Endodermal cell (in vitro differentiated cells): ENCODE measurements at regions not wholly inside any gene's neighbourhood (a gene's known extent, or its start where the extent isn't known, plus 50 kb on each side); places are given as distances from the start of the nearest gene placed in this dataset.
A peak's percentile ranks its signal among the peaks of the same experiment; 100 is the strongest.
"Not testable (repeated sequence)": the region's sequence is repeated elsewhere in the genome, so short reads cannot be mapped to it uniquely, and the experiment has no call there.

Experiments
- DNase-seq: peaks from one replicate; pipeline ENCODE4 v3.0.0-alpha.2; 2017
- H3K27ac ChIP-seq: 2 replicates; pipeline ENCODE4 v1.5.1; 2013; ENCODE audit warnings: mild to moderate bottlenecking, low read depth, low read length, moderate library complexity
- H3K27me3 ChIP-seq: 2 replicates; pipeline ENCODE4 v1.6.1; 2013; ENCODE audit warnings: mild to moderate bottlenecking, low read length, moderate library complexity; ENCODE audit not compliant: insufficient read depth, control insufficient read depth, poor library complexity, severe bottlenecking
- H3K36me3 ChIP-seq: 2 replicates; pipeline ENCODE4 v1.7.0; 2013; ENCODE audit warnings: mild to moderate bottlenecking, low read length, moderate library complexity; ENCODE audit not compliant: control insufficient read depth, insufficient read depth
- H3K4me1 ChIP-seq: one replicate; pipeline ENCODE4 v1.7.0; 2013; ENCODE audit warnings: low read length; ENCODE audit not compliant: control insufficient read depth, insufficient read depth
- H3K4me3 ChIP-seq: 2 replicates; pipeline ENCODE4 v1.5.1; 2013; ENCODE audit warnings: mild to moderate bottlenecking, low read length, moderate library complexity
- H3K9ac ChIP-seq: 2 replicates; pipeline ENCODE4 v1.6.1; 2013; ENCODE audit warnings: mild to moderate bottlenecking, low read length, moderate library complexity; ENCODE audit not compliant: poor library complexity, severe bottlenecking; ENCODE audit errors: extremely low read depth
- H3K9me3 ChIP-seq: 2 replicates; pipeline ENCODE4 v1.6.1; 2013; ENCODE audit warnings: mild to moderate bottlenecking, low read length, moderate library complexity; ENCODE audit not compliant: control insufficient read depth
- H3K27ac Mint-ChIP-seq: 2 replicates; pipeline ENCODE4 v1.8.0; 2020; ENCODE audit warnings: mixed read lengths
- H3K27me3 Mint-ChIP-seq: 2 replicates; pipeline ENCODE4 v1.8.0; 2021; ENCODE audit warnings: mild to moderate bottlenecking, mixed read lengths; ENCODE audit not compliant: insufficient read depth
- H3K36me3 Mint-ChIP-seq: 2 replicates; pipeline ENCODE4 v1.8.0; 2020; ENCODE audit warnings: low read depth, mixed read lengths
- H3K4me1 Mint-ChIP-seq: 2 replicates; pipeline ENCODE4 v1.8.0; 2020; ENCODE audit warnings: mixed read lengths
- H3K4me3 Mint-ChIP-seq: 2 replicates; pipeline ENCODE4 v1.8.0; 2020; ENCODE audit warnings: mild to moderate bottlenecking, moderate library complexity, mixed read lengths
- H3K9me3 Mint-ChIP-seq: 2 replicates; pipeline ENCODE4 v1.8.0; 2020; ENCODE audit warnings: mild to moderate bottlenecking, mixed read lengths
- CTCF ChIP-seq: fragments of 200-600 bp; sonication (generic); conservative IDR thresholded peaks from 2 replicates; pipeline ENCODE4 v1.5.0; 2021; ENCODE audit warnings: antibody characterized with exemption, mild to moderate bottlenecking
- WGBS, 2 experiments: methylation state at CpG; one replicate each; pipeline versions ENCODE4 v1.1.5 to v1.1.7; 2013; ENCODE audit warnings: missing lambda C conversion rate in 2 of 2, mixed read lengths in 1 of 2; ENCODE audit not compliant: insufficient coverage in 1 of 2, insufficient read length in 1 of 2; 5-methylcytosine and 5-hydroxymethylcytosine counted together

- Histone ChIP-seq H3K27ac (no peak overlapping the region), H3K9me3 (no peaks in the 10 kb centered on the region), H3K4me3 (no peak overlapping the region), H3K36me3 (no peaks in the 10 kb centered on the region), H3K4me1 (no peaks in the 10 kb centered on the region), H3K9ac (no peak overlapping the region), H3K27me3 (no peaks in the 10 kb centered on the region)
- H3K4me1 Mint-ChIP-seq: no peaks in the 10 kb centered on the region
- H3K27ac Mint-ChIP-seq: no peak overlapping the region
- no peaks in the 10 kb centered on the region for H3K36me3 Mint-ChIP-seq
- TF ChIP-seq CTCF: peak; percentile 4
- H3K27me3 Mint-ChIP-seq: peaks cover under 1% of the 10 kb centered on the region
- H3K4me3 Mint-ChIP-seq: no peak overlapping the region
- no CpG with 5 or more reads among the region's 1 CpG for WGBS, 2 experiments
- H3K9me3 Mint-ChIP-seq: no peaks in the 10 kb centered on the region
- DNase-seq: no peak
Observed at GRCh38 chr18:22704586-22704918, 228.6 kb upstream of the RBBP8 start.

GRCh38 chr18:22705328-22705727 is 227.8 kb upstream of the RBBP8 start:
- H3K36me3 Mint-ChIP-seq: no peaks in the 10 kb centered on the region
- no peaks in the 10 kb centered on the region for H3K27me3 ChIP-seq
- TF ChIP-seq CTCF: no peak
- peaks cover 3% of the 10 kb centered on the region for H3K27me3 Mint-ChIP-seq
- H3K27ac ChIP-seq: no peak overlapping the region
- no peak for DNase-seq
- H3K9me3 ChIP-seq: no peaks in the 10 kb centered on the region
- H3K27ac Mint-ChIP-seq: no peak overlapping the region
- H3K4me3 Mint-ChIP-seq: no peak overlapping the region
- H3K9me3 Mint-ChIP-seq: no peaks in the 10 kb centered on the region
- H3K4me1 ChIP-seq: no peaks in the 10 kb centered on the region
- H3K9ac ChIP-seq: no peak overlapping the region
- no peaks in the 10 kb centered on the region for H3K4me1 Mint-ChIP-seq
- no peaks in the 10 kb centered on the region for H3K36me3 ChIP-seq
- WGBS, 2 experiments: 75% methylated on average over 1 of the region's 1 CpG; no CpG with 5 or more reads in 1 of the 2 experiments
- H3K4me3 ChIP-seq: no peak overlapping the region

- H3K36me3 ChIP-seq, H3K9me3 Mint-ChIP-seq, H3K4me3 ChIP-seq, H3K4me1 Mint-ChIP-seq, H3K36me3 Mint-ChIP-seq, DNase-seq, H3K27ac ChIP-seq, H3K27ac Mint-ChIP-seq, H3K4me3 Mint-ChIP-seq, H3K4me1 ChIP-seq, H3K9ac ChIP-seq, H3K27me3 Mint-ChIP-seq, H3K9me3 ChIP-seq, H3K27me3 ChIP-seq: not testable (repeated sequence)
- WGBS, 2 experiments: 92 to 94% methylated on average over 2 to 3 of the region's 3 CpGs
Observed at GRCh38 chr18:22706025-22706424, 227.1 kb upstream of the RBBP8 start.

- no peak overlapping the region for H3K4me3 ChIP-seq
- H3K4me1 ChIP-seq: no peaks in the 10 kb centered on the region
- H3K9me3 ChIP-seq: no peaks in the 10 kb centered on the region
- Mint-ChIP-seq H3K27me3 (peaks cover 3% of the 10 kb centered on the region), H3K9me3 (no peaks in the 10 kb centered on the region), H3K36me3 (no peaks in the 10 kb centered on the region), H3K4me3 (no peak overlapping the region), H3K4me1 (peaks cover 10% of the 10 kb centered on the region), H3K27ac (no peak overlapping the region)
- DNase-seq: no peak
- 75 to 86% methylated on average over 4 to 5 of the region's 5 CpGs for WGBS, 2 experiments
- no peaks in the 10 kb centered on the region for H3K36me3 ChIP-seq
- H3K27me3 ChIP-seq: no peaks in the 10 kb centered on the region
- no peak overlapping the region for H3K27ac ChIP-seq
- H3K9ac ChIP-seq: no peak overlapping the region
- TF ChIP-seq CTCF: no peak
Observed at GRCh38 chr18:22709288-22710060, 223.7 kb upstream of the RBBP8 start.
